Activated naive CD4-positive, alpha-beta T cell treated with anti-CD3 and anti-CD28 coated beads for 36 hours (primary cell): ENCODE measurements at regions not wholly inside any gene's neighbourhood (a gene's known extent, or its start where the extent isn't known, plus 50 kb on each side); places are given as distances from the start of the nearest gene placed in this dataset.
"Not testable (repeated sequence)": the region's sequence is repeated elsewhere in the genome, so short reads cannot be mapped to it uniquely, and the experiment has no call there.

ENCODE experiments used
- CTCF ChIA-PET: fragments of 350-600 bp; sonication (Branson Sonifier 250); formaldehyde crosslinking; loops from one replicate; lab custom pipeline; 2021; ENCODE audit warnings: antibody characterized with exemption; lab: Charles Lee
- DNase-seq: peaks from one replicate; pipeline ENCODE4 v3.0.0-alpha.2; 2020
- H3K27ac Mint-ChIP-seq: one replicate; pipeline ENCODE4 v1.8.0; 2021; ENCODE audit warnings: mild to moderate bottlenecking, mixed read lengths
- H3K27me3 Mint-ChIP-seq: one replicate; pipeline ENCODE4 v1.8.0; 2021; ENCODE audit warnings: low read depth, mixed read lengths
- H3K36me3 Mint-ChIP-seq: one replicate; pipeline ENCODE4 v1.8.0; 2021; ENCODE audit warnings: low read depth, mixed read lengths
- H3K4me1 Mint-ChIP-seq: one replicate; pipeline ENCODE4 v1.8.0; 2021; ENCODE audit warnings: low read depth, mixed read lengths
- H3K4me3 Mint-ChIP-seq: one replicate; pipeline ENCODE4 v1.8.0; 2021; ENCODE audit warnings: mild to moderate bottlenecking, moderate library complexity, mixed read lengths
- H3K9me3 Mint-ChIP-seq: one replicate; pipeline ENCODE4 v1.8.0; 2021; ENCODE audit warnings: mixed read lengths
- intact Hi-C: fragments of 100-400 bp; cut with micrococcal nuclease; formaldehyde crosslinking; loops from one replicate; pipeline ENCODE4 v1.15.1; 2023

DNA sequence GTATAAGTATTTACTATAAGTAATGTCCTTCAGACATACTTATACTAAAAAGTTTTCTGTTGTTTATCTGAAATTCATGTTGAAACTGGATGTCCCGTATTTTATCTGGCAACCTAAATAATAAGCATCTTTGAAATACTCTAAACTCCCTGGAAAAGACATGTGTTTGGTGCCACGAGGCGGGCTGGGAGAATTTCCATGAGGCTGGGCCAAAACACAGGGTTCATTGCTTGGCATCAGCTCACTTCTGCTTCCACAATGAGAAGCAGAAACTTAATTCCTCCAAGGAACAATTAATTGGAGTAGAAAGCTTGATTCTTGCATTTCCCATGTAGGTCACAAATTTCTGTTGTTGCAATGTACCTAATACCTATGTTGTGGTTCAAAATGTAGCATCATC, 110.2 kb downstream of the PSMG1 start:
- intact Hi-C loops = no loop called here
- Mint-ChIP-seq H3K4me1 (no peaks in the 10 kb centered on the region), H3K27me3 (peaks cover 12% of the 10 kb centered on the region), H3K27ac (no peak overlapping the region), H3K4me3 (no peak overlapping the region), H3K36me3 (no peaks in the 10 kb centered on the region), H3K9me3 (peaks cover 11% of the 10 kb centered on the region)
- no peak for DNase-seq
- CTCF ChIA-PET = no interaction called here

GRCh38 chr21:39072468-39072867, 110.8 kb downstream of the PSMG1 start:
- H3K9me3 Mint-ChIP-seq = peaks cover 11% of the 10 kb centered on the region
- DNase-seq = no peak
- CTCF ChIA-PET = interaction anchor here (0.5 kb wide), 1 partner anchor 644 kb away, joined by 3 read pairs; no protein-coding TSS in a partner anchor
- no peaks in the 10 kb centered on the region for H3K4me1 Mint-ChIP-seq
- H3K27ac Mint-ChIP-seq = no peak overlapping the region
- H3K4me3 Mint-ChIP-seq = no peak overlapping the region
- intact Hi-C loops = no loop called here
- no peaks in the 10 kb centered on the region for H3K36me3 Mint-ChIP-seq
- H3K27me3 Mint-ChIP-seq = peaks cover 11% of the 10 kb centered on the region

GRCh38 chr21:39071623-39072214, 111.5 kb downstream of the PSMG1 start:
- no peaks in the 10 kb centered on the region for H3K36me3 Mint-ChIP-seq
- CTCF ChIA-PET = interaction anchor here (0.5 kb wide), 1 partner anchor 643 kb away, joined by 3 read pairs; no protein-coding TSS in a partner anchor
- peaks cover 9% of the 10 kb centered on the region for H3K27me3 Mint-ChIP-seq
- no peak overlapping the region for H3K4me3 Mint-ChIP-seq
- H3K27ac Mint-ChIP-seq = no peak overlapping the region
- peaks cover 11% of the 10 kb centered on the region for H3K9me3 Mint-ChIP-seq
- H3K4me1 Mint-ChIP-seq = no peaks in the 10 kb centered on the region
- intact Hi-C loops = no loop called here
- no peak for DNase-seq

GRCh38 chr21:39069856-39070255, 113.4 kb downstream of the PSMG1 start:
- intact Hi-C loops, H3K4me3 Mint-ChIP-seq, H3K27ac Mint-ChIP-seq, H3K9me3 Mint-ChIP-seq, CTCF ChIA-PET, H3K27me3 Mint-ChIP-seq, H3K4me1 Mint-ChIP-seq, H3K36me3 Mint-ChIP-seq, DNase-seq: not testable (repeated sequence)

DNA sequence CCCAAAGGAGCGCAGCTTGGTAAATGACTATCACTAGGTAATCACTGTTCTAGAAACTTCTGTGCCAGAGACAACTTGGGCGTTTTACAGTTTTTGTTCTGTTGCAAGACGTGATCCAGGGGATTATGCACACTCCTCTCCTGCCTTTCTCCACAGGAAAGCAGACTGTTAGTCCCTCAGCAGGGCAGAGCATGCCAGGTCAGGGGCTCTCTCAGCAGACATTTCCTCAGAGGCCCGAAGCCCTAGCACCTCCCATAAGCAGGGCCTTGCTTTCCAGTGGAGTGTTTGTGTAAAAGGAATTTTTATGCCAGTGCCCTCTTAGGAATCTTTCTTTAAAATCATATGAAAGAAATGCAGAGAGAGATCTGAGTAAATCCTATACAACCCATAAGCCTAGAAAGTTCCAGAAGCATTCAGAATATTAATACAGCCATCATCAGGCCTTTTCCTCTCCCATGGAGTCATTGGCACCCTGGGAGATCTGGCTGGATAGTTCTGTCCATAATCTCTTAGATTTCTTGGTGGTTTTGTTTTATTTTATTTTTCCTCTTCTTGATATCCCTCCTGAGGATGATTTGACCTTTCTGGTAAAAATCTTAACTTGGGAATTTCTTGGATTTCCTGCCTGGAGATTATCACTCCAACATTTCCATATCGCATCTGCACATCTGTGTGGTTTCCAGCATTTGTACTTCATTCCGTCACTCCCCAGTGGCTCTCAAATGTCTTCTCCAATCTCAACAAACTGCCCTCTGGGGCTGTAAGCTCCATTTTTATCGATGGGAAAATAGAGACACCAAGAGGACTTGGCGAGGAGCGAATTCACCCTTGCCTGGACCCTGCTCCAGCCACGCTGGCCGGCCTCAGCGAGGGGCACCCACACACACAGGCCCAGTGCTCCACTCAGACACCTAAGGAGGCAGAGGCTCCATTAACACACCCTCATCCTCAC, 116.1 kb downstream of the PSMG1 start:
- H3K9me3 Mint-ChIP-seq = peaks cover 5% of the 10 kb centered on the region
- H3K4me3 Mint-ChIP-seq = no peak overlapping the region
- H3K36me3 Mint-ChIP-seq = no peaks in the 10 kb centered on the region
- intact Hi-C loops = no loop called here
- no peak overlapping the region for H3K27ac Mint-ChIP-seq
- CTCF ChIA-PET = interaction anchor here (0.6 kb wide), 1 partner anchor 14 kb away, joined by 3 read pairs; no protein-coding TSS in a partner anchor
- peaks cover 6% of the 10 kb centered on the region for H3K27me3 Mint-ChIP-seq
- no peak for DNase-seq
- no peaks in the 10 kb centered on the region for H3K4me1 Mint-ChIP-seq

DNA sequence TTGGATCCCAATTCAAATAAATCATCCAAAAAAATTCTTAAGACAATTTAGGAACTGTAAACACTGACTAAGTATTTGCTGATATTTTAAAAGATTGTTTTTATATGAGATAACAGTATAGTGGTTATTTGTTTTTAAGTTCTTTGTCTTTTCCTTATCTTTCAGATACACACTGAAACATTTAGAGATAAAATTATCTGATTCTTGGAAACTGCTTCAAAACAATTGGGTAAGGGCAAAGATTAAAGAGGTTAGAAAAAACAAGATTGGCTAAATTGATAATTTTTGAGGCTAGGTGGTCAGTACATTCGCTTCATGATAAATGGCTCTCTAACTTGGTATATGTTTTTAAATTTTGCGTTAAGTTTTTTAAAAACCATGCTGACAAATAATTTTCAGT, 117.3 kb downstream of the PSMG1 start:
- H3K27ac Mint-ChIP-seq = no peak overlapping the region
- intact Hi-C loops = no loop called here
- peaks cover 6% of the 10 kb centered on the region for H3K27me3 Mint-ChIP-seq
- no peak overlapping the region for H3K4me3 Mint-ChIP-seq
- CTCF ChIA-PET = no interaction called here
- no peak for DNase-seq
- no peaks in the 10 kb centered on the region for H3K4me1 Mint-ChIP-seq
- no peaks in the 10 kb centered on the region for H3K36me3 Mint-ChIP-seq
- peaks cover 5% of the 10 kb centered on the region for H3K9me3 Mint-ChIP-seq

- Mint-ChIP-seq H3K36me3 (no peaks in the 10 kb centered on the region), H3K27ac (no peak overlapping the region), H3K9me3 (peaks cover 5% of the 10 kb centered on the region), H3K27me3 (peaks cover 6% of the 10 kb centered on the region), H3K4me1 (no peaks in the 10 kb centered on the region), H3K4me3 (no peak overlapping the region)
- CTCF ChIA-PET = no interaction called here
- intact Hi-C loops = no loop called here
- DNase-seq = no peak
Observed at GRCh38 chr21:39064325-39065012, 118.8 kb downstream of the PSMG1 start.

- Mint-ChIP-seq H3K4me3 (no peak overlapping the region), H3K36me3 (no peaks in the 10 kb centered on the region), H3K27me3 (no peaks in the 10 kb centered on the region), H3K4me1 (no peaks in the 10 kb centered on the region), H3K27ac (no peak overlapping the region), H3K9me3 (no peaks in the 10 kb centered on the region)
- intact Hi-C loops = no loop called here
- CTCF ChIA-PET = interaction anchor here (0.9 kb wide), 1 partner anchor 20 kb away, joined by 3 read pairs; no protein-coding TSS in a partner anchor
- no peak for DNase-seq
Observed at GRCh38 chr21:39063517-39063916, 119.7 kb downstream of the PSMG1 start.

DNA sequence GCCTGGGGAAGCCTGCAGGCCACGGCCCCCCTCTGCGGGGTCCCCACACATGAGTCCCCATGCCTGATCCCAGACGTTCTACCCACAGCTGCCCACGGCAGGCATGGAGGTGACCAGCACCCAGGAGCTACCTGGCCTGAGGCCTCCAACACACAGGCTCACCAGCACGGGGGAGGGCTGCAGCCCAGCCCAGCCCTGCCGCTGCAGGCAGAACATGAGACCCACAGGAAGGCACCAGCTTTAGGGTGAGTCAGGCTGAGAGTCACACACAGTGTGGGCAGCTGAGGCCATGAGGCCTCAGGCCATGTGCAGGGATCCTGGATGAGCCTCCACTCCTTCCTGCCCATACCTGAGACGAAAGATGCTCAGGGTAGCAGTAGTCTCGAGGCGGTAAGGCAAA, 121.1 kb downstream of the PSMG1 start:
- Mint-ChIP-seq H3K27ac (no peak overlapping the region), H3K36me3 (no peaks in the 10 kb centered on the region), H3K4me3 (no peak overlapping the region), H3K9me3 (no peaks in the 10 kb centered on the region), H3K4me1 (no peaks in the 10 kb centered on the region), H3K27me3 (no peaks in the 10 kb centered on the region)
- CTCF ChIA-PET = no interaction called here
- no peak for DNase-seq
- intact Hi-C loops = no loop called here

DNA sequence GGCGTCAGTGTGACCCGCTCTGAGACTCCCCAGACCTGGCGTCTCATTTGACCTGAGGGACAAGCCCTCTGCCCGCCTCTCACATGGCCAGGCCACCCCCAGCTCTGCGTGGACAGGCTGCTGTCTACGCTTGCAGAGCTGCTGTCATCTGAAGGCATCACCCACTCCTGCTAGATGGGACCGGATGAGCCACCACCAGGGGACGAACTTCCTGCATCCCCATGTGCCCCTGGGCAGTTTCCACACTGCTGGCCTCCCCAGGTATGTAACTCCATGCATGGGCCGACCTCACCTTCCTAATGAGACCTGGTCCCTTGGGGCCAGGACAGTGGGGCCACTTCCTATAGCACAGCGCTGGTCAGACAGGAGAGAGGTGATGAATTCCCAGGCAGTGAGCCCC, 121.5 kb downstream of the PSMG1 start:
- CTCF ChIA-PET = no interaction called here
- H3K4me3 Mint-ChIP-seq = no peak overlapping the region
- intact Hi-C loops = no loop called here
- H3K9me3 Mint-ChIP-seq = no peaks in the 10 kb centered on the region
- H3K4me1 Mint-ChIP-seq = no peaks in the 10 kb centered on the region
- no peaks in the 10 kb centered on the region for H3K36me3 Mint-ChIP-seq
- no peak for DNase-seq
- H3K27ac Mint-ChIP-seq = no peak overlapping the region
- H3K27me3 Mint-ChIP-seq = no peaks in the 10 kb centered on the region

DNA sequence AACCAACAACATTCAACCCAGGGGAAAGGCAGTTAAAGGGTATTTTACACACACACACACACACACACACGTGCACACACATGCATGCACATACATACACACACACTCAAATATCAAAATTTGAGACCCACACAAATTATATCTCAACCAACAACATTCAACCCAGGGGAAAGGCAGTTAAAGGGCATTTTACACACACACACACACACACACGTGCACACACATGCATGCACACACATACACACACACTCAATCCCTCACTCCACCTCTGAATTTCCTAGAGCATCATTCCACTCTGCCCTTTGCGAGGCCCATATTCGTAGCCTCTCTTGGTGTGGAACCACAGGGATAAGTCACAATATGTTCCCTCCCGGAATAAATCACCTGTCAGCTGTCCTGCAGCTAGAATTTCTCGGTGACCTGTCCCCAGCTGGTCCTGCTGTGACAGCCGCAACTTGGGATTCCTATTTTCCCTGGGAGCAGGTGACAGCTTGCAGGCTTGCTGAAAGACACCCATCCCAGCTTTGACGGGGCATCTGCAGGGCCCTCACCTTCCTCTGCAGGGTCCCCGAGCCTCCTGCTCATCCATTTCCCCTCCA, 122.7 kb downstream of the PSMG1 start:
- Mint-ChIP-seq H3K27ac (no peak overlapping the region), H3K27me3 (no peaks in the 10 kb centered on the region), H3K4me3 (no peak overlapping the region), H3K9me3 (no peaks in the 10 kb centered on the region), H3K4me1 (no peaks in the 10 kb centered on the region), H3K36me3 (no peaks in the 10 kb centered on the region)
- no peak for DNase-seq
- CTCF ChIA-PET = no interaction called here
- intact Hi-C loops = no loop called here

DNA sequence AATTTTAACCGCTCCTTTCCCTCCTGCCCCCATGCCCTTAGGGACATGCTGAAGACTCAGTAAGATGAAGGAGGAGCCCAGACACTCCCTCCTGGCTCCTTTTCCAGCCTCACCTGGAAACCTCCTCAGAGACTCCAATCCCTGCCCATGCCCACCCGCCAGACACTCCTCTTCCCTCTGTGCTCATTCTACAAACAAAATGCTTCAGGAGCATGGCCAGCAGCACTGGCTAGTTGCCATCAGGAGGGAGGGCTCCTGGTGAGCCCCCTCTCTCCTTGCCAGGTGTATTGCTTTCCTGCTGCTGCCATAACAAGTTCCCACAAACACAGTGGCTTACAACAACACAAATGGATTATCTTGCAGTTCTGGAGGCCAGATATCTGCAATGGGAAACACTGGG, 126.1 kb downstream of the PSMG1 start:
- no peak for DNase-seq
- H3K4me1 Mint-ChIP-seq = no peaks in the 10 kb centered on the region
- CTCF ChIA-PET = no interaction called here
- H3K4me3 Mint-ChIP-seq = no peak overlapping the region
- peaks cover 6% of the 10 kb centered on the region for H3K27me3 Mint-ChIP-seq
- intact Hi-C loops = no loop called here
- no peak overlapping the region for H3K27ac Mint-ChIP-seq
- H3K36me3 Mint-ChIP-seq = no peaks in the 10 kb centered on the region
- H3K9me3 Mint-ChIP-seq = no peaks in the 10 kb centered on the region
